Astrocyte (in vitro differentiated cells and primary cell): ENCODE measurements at regions not wholly inside any gene's neighbourhood (a gene's known extent, or its start where the extent isn't known, plus 50 kb on each side); places are given as distances from the start of the nearest gene placed in this dataset.
"Not testable (repeated sequence)": the region's sequence is repeated elsewhere in the genome, so short reads cannot be mapped to it uniquely, and the experiment has no call there.

ENCODE experiments used
- EZH2 ChIP-seq: IDR thresholded peaks from 2 replicates; pipeline ENCODE4 v1.6.1; 2012; ENCODE audit warnings: mild to moderate bottlenecking, low read length, inconsistent platforms; ENCODE audit not compliant: insufficient read depth
- TF ChIP-seq, protein P1 (sequence below): IDR thresholded peaks from 2 replicates; pipeline ENCODE4 v1.5.1; 2011; ENCODE audit warnings: low read depth, mild to moderate bottlenecking, inconsistent platforms, low read length, moderate library complexity; ENCODE audit not compliant: insufficient read depth

DNA sequence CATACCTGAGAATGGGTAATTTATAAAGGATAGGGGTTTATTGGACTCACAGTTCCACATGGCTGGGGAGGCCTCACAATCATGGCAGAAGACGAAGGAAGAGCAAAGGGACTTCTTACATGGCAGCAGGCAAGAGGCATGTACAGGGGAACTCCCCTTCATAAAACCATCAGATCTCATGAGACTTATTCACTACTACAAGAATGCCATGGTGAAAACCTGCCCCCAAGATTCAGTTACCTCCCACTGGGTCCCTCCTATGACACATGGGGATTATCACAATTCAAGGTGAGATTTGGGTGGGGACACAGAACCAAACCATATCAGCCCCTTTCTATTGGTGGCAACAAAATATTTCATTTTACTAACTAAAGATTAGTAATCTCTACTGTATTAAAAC, 204.1 kb upstream of the PLGLB2 start:
- not testable (repeated sequence) for TF ChIP-seq EZH2
- TF ChIP-seq, protein P1, sequence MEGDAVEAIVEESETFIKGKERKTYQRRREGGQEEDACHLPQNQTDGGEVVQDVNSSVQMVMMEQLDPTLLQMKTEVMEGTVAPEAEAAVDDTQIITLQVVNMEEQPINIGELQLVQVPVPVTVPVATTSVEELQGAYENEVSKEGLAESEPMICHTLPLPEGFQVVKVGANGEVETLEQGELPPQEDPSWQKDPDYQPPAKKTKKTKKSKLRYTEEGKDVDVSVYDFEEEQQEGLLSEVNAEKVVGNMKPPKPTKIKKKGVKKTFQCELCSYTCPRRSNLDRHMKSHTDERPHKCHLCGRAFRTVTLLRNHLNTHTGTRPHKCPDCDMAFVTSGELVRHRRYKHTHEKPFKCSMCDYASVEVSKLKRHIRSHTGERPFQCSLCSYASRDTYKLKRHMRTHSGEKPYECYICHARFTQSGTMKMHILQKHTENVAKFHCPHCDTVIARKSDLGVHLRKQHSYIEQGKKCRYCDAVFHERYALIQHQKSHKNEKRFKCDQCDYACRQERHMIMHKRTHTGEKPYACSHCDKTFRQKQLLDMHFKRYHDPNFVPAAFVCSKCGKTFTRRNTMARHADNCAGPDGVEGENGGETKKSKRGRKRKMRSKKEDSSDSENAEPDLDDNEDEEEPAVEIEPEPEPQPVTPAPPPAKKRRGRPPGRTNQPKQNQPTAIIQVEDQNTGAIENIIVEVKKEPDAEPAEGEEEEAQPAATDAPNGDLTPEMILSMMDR: not testable (repeated sequence)
